Natural killer cell (primary cell): ENCODE measurements at regions not wholly inside any gene's neighbourhood (a gene's known extent, or its start where the extent isn't known, plus 50 kb on each side); places are given as distances from the start of the nearest gene placed in this dataset.

Experiments
- ATAC-seq, 3 donors: fragments of 150-1000 bp in 2 of 3; fragments of 200-7000 bp in 1 of 3; cut with Tn5 transposase; 1 replicate in 1 of 3; 2 replicates in 2 of 3; pipeline ENCODE4 v1.10.0; 2021; ENCODE audit warnings: mild to moderate bottlenecking in 2 of 3, moderate library complexity in 2 of 3
- DNase-seq, 2 donors: peaks; one replicate each; pipeline versions ENCODE4 v3.0.0 to v3.0.0-alpha.2; 2013 to 2021; ENCODE audit warnings: mixed read lengths in 1 of 2
- H3K27ac ChIP-seq: one replicate; pipeline ENCODE4 v1.5.1; 2013; ENCODE audit warnings: mild to moderate bottlenecking, low read length
- H3K27me3 ChIP-seq: one replicate; pipeline ENCODE4 v1.6.1; 2013; ENCODE audit warnings: low read length; ENCODE audit not compliant: control insufficient read depth, insufficient read depth
- H3K36me3 ChIP-seq: one replicate; pipeline ENCODE4 v1.6.1; 2013; ENCODE audit warnings: low read length; ENCODE audit not compliant: control insufficient read depth, insufficient read depth
- H3K4me1 ChIP-seq: one replicate; pipeline ENCODE4 v1.6.1; 2013; ENCODE audit warnings: low read length; ENCODE audit not compliant: control insufficient read depth, insufficient read depth
- H3K4me3 ChIP-seq: one replicate; pipeline ENCODE4 v1.5.1; 2013; ENCODE audit warnings: low read length
- H3K9me3 ChIP-seq: one replicate; pipeline ENCODE4 v1.6.1; 2013; ENCODE audit warnings: low read length; ENCODE audit not compliant: control insufficient read depth, insufficient read depth
- H3K27ac Mint-ChIP-seq, 2 donors: one replicate each; pipeline ENCODE4 v1.8.0; 2022; ENCODE audit warnings: mild to moderate bottlenecking in 2 of 2, mixed read lengths in 2 of 2, moderate library complexity in 1 of 2
- H3K27me3 Mint-ChIP-seq, 2 donors: one replicate each; pipeline ENCODE4 v1.8.0; 2022; ENCODE audit warnings: low read depth in 2 of 2, mixed read lengths in 2 of 2
- H3K36me3 Mint-ChIP-seq: one replicate; pipeline ENCODE4 v1.8.0; 2022; ENCODE audit warnings: mixed read lengths
- H3K4me1 Mint-ChIP-seq, 2 donors: one replicate each; pipeline ENCODE4 v1.8.0; 2022; ENCODE audit warnings: mixed read lengths in 2 of 2
- H3K4me3 Mint-ChIP-seq: one replicate; pipeline ENCODE4 v1.8.0; 2022; ENCODE audit warnings: mild to moderate bottlenecking, moderate library complexity, mixed read lengths
- H3K9me3 Mint-ChIP-seq, 2 donors: one replicate each; pipeline ENCODE4 v1.8.0; 2022; ENCODE audit warnings: mixed read lengths in 2 of 2
- WGBS: methylation state at CpG from one replicate; pipeline ENCODE4 v1.1.7; 2013; ENCODE audit warnings: missing lambda C conversion rate; ENCODE audit not compliant: insufficient coverage; 5-methylcytosine and 5-hydroxymethylcytosine counted together
- intact Hi-C: fragments of 100-400 bp; cut with micrococcal nuclease; formaldehyde crosslinking; loops from one replicate; pipeline ENCODE4 v1.14.2; 2022
- TF ChIP-seq, protein P1 (sequence below): fragments of 200-600 bp; IDR thresholded peaks from one replicate; pipeline ENCODE4 v1.8.0; 2022; ENCODE audit warnings: antibody characterized with exemption

- Histone ChIP-seq H3K4me3 (no peak overlapping the region), H3K27me3 (no peaks in the 10 kb centered on the region), H3K36me3 (no peaks in the 10 kb centered on the region), H3K9me3 (no peaks in the 10 kb centered on the region), H3K27ac (no peak overlapping the region), H3K4me1 (no peaks in the 10 kb centered on the region)
- intact Hi-C loops = no loop called here
- Mint-ChIP-seq H3K4me1 (no peaks in the 10 kb centered on the region), H3K9me3 (peaks cover 8 to 13% of the 10 kb centered on the region in 2 donors), H3K36me3 (no peaks in the 10 kb centered on the region), H3K4me3 (no peak overlapping the region), H3K27ac (no peak overlapping the region), H3K27me3 (no peaks in the 10 kb centered on the region)
- DNase-seq (no peak), ATAC-seq (no peak)
- whole genome bisulfite sequencing = 74% methylated on average over 24 of the region's 27 CpGs
- TF ChIP-seq, protein P1, sequence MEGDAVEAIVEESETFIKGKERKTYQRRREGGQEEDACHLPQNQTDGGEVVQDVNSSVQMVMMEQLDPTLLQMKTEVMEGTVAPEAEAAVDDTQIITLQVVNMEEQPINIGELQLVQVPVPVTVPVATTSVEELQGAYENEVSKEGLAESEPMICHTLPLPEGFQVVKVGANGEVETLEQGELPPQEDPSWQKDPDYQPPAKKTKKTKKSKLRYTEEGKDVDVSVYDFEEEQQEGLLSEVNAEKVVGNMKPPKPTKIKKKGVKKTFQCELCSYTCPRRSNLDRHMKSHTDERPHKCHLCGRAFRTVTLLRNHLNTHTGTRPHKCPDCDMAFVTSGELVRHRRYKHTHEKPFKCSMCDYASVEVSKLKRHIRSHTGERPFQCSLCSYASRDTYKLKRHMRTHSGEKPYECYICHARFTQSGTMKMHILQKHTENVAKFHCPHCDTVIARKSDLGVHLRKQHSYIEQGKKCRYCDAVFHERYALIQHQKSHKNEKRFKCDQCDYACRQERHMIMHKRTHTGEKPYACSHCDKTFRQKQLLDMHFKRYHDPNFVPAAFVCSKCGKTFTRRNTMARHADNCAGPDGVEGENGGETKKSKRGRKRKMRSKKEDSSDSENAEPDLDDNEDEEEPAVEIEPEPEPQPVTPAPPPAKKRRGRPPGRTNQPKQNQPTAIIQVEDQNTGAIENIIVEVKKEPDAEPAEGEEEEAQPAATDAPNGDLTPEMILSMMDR = no peak
Measured at GRCh38 chr4:177728361-177729152, 286.3 kb upstream of the AGA start.

DNA sequence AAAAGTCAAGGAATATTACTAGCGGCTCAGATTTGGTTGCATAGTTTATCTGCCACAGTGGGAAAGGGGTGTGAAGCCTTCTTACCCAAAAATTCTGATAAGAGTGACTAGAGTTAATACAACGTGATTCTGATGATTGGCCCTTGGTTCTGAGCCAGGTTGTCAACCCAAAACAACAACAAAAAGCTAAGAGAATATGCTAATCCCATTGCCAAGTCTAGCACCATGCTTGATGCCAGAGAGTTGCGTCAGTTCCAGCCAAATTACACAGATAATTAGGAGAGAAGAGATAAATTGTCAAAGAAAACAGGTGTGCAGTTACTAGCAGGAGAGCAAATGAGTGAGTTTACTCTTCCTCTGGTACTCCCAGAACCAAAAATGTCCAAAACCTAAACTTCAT is 287.4 kb upstream of the AGA start:
- H3K9me3 Mint-ChIP-seq = peaks cover 12 to 13% of the 10 kb centered on the region in 2 donors
- H3K36me3 Mint-ChIP-seq = no peaks in the 10 kb centered on the region
- no peak overlapping the region for H3K4me3 ChIP-seq
- TF ChIP-seq, protein P1 = no peak
- no peak for ATAC-seq
- no peak overlapping the region for H3K4me3 Mint-ChIP-seq
- DNase-seq = no peak
- WGBS = 100% methylated on average over 1 of the region's 3 CpGs
- H3K36me3 ChIP-seq = no peaks in the 10 kb centered on the region
- intact Hi-C loops = no loop called here
- H3K9me3 ChIP-seq = no peaks in the 10 kb centered on the region
- H3K27ac ChIP-seq = no peak overlapping the region
- no peaks in the 10 kb centered on the region for H3K4me1 Mint-ChIP-seq
- H3K27ac Mint-ChIP-seq = no peak overlapping the region
- no peaks in the 10 kb centered on the region for H3K27me3 ChIP-seq
- no peaks in the 10 kb centered on the region for H3K4me1 ChIP-seq
- H3K27me3 Mint-ChIP-seq = no peaks in the 10 kb centered on the region

DNA sequence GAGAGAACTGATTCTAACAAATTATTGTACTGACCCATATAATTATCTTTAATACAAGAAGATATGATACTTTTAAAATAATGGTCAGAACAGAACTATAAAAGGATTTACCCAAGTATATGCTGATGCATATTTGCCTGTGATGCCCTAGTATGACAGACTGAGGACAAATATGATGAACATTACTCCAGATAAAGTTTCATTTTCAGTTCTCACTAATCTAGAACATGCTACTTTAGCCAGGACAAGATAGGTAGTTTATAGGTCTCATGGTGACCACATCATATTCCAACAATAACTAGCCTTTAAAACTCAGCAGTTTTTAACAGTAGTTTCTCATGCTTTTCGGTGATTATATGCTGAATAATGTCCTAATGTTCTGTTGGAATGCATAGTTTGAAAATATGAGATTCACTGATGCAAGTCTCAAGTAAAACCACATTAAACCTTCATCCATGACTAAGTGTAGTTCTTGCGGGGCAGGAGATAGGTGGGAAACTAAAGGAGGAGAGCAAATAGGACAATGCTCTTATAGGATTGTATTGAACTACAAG is 295.2 kb upstream of the AGA start:
- H3K27me3 ChIP-seq = no peaks in the 10 kb centered on the region
- no peaks in the 10 kb centered on the region for H3K36me3 ChIP-seq
- DNase-seq = no peak
- Mint-ChIP-seq H3K4me3 (no peak overlapping the region), H3K27ac (no peak overlapping the region), H3K4me1 (no peaks in the 10 kb centered on the region), H3K27me3 (no peaks in the 10 kb centered on the region), H3K36me3 (no peaks in the 10 kb centered on the region), H3K9me3 (peaks cover 3 to 10% of the 10 kb centered on the region in 2 donors)
- H3K4me3 ChIP-seq = no peak overlapping the region
- no peaks in the 10 kb centered on the region for H3K9me3 ChIP-seq
- no peaks in the 10 kb centered on the region for H3K4me1 ChIP-seq
- TF ChIP-seq, protein P1 = no peak
- WGBS = 100% methylated on average over 1 of the region's 2 CpGs
- intact Hi-C loops = no loop called here
- ATAC-seq = no peak
- no peak overlapping the region for H3K27ac ChIP-seq
